ENCODE measurements at regions not wholly inside any gene's neighbourhood (a gene's known extent, or its start where the extent isn't known, plus 50 kb on each side); places are given as distances from the start of the nearest gene placed in this dataset.
"Not testable (repeated sequence)": the region's sequence is repeated elsewhere in the genome, so short reads cannot be mapped to it uniquely, and the experiment has no call there.

DNA sequence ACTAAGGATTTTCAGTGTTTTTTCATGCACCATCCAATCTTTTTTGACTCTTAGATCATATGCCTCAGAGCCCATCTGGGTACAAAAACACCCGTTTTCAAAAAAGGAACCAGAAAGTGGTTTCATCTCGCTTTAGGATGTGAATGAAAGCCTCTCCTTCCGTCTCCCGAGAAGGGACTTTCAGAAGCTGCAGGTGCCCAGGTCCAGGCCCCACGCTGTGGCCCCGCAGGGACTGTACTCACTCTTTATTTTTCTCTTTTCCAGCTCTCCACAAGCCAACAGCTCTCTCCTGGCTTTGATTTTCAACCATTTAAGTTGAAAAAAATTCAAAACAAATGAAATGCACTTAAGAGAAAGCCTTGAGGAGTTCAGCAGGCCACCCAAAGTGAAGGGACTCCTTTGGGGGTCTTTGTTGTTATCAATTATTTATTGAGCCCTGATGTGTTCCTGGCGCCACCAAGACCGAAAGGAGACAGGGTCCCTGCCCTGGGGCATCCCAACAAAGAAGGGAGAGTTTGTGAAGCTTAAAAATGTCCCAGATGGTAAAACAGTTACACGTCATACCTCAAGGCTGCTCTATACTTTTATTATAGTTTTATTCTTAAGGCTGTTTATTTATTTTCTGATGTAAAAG is 467.3 kb downstream of the PREX1 start:
- no peak for TF ChIP-seq EZH2phosphoT487 (IDR thresholded peaks at IDR 0.05; ENCODE audit: borderline replicate concordance)
- TF ChIP-seq, protein P1, sequence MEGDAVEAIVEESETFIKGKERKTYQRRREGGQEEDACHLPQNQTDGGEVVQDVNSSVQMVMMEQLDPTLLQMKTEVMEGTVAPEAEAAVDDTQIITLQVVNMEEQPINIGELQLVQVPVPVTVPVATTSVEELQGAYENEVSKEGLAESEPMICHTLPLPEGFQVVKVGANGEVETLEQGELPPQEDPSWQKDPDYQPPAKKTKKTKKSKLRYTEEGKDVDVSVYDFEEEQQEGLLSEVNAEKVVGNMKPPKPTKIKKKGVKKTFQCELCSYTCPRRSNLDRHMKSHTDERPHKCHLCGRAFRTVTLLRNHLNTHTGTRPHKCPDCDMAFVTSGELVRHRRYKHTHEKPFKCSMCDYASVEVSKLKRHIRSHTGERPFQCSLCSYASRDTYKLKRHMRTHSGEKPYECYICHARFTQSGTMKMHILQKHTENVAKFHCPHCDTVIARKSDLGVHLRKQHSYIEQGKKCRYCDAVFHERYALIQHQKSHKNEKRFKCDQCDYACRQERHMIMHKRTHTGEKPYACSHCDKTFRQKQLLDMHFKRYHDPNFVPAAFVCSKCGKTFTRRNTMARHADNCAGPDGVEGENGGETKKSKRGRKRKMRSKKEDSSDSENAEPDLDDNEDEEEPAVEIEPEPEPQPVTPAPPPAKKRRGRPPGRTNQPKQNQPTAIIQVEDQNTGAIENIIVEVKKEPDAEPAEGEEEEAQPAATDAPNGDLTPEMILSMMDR (conservative IDR thresholded peaks at IDR 0.05; ENCODE audit: low read length) = no peak
- H3K4me3 ChIP-seq (ENCODE audit: low read length, poor library complexity, severe bottlenecking) = no peak overlapping the region
- no peak overlapping the region for H2AFZ ChIP-seq (ENCODE audit: low read length)
- H3K9me2 ChIP-seq (replicated peaks; ENCODE audit: low read depth, low read length) = no peaks in the 10 kb centered on the region
- H3K9me3 ChIP-seq (ENCODE audit: insufficient read depth, low read depth, low read length) = no peaks in the 10 kb centered on the region; the same call in 1 of the 2 replicates
- H3K4me1 ChIP-seq (ENCODE audit: insufficient read depth, low read length, poor library complexity, severe bottlenecking) = no peaks in the 10 kb centered on the region
- H3F3A ChIP-seq (ENCODE audit: low read depth) = no peaks in the 10 kb centered on the region
- no peak overlapping the region for H3K4me2 ChIP-seq (ENCODE audit: low read depth, low read length, poor library complexity, severe bottlenecking)
- H4K20me1 ChIP-seq (ENCODE audit: insufficient read depth, low read length, poor library complexity, severe bottlenecking) = no peaks in the 10 kb centered on the region
- H3K27me3 ChIP-seq (ENCODE audit: insufficient read depth, low read length, poor library complexity, severe bottlenecking) = no peaks in the 10 kb centered on the region
- H3K79me2 ChIP-seq (ENCODE audit: insufficient read depth, low read length) = no peaks in the 10 kb centered on the region
- no peaks in the 10 kb centered on the region for H3K36me3 ChIP-seq (ENCODE audit: insufficient read depth, low read length)
- H3K9ac ChIP-seq (ENCODE audit: low read depth, low read length, poor library complexity, severe bottlenecking) = no peak overlapping the region

DNA sequence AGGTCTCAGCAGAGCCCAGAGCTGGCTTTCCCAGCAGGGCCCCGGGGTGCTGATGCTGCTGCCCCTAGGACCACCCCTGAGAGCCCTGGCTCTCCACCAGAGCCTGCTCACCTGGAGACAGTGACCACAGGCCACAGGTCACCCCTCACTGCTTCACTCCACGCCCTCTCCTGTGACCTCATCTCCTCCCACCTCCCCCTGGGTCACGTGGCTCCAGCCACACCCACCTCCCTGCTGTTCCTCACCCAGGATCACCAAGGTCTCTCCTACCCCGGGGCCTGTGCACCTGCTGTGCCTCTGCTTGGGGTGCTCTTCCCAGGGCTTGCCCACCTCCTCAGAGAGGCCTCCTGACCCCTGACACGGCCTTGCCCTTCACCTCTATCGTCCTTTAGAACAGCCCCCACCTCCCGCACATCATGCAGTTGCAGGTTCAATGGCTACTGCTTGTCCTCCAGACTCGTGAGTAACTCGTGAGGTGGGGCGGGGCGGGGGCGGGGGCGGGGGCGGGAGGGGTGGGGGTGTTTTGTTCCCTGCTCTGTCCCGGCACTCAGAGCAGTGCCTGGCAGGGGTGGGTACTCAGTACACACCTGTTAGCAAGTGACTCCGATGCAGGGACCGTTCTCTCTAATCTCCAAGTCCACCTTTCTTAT is 468.0 kb downstream of the PREX1 start:
- Histone ChIP-seq H3K4me2 (ENCODE audit: low read depth, low read length, poor library complexity, severe bottlenecking) (no peak overlapping the region), H3K4me3 (ENCODE audit: low read length, poor library complexity, severe bottlenecking) (no peak overlapping the region), H3F3A (ENCODE audit: low read depth) (no peaks in the 10 kb centered on the region), H3K9ac (ENCODE audit: low read depth, low read length, poor library complexity, severe bottlenecking) (no peak overlapping the region), H2AFZ (ENCODE audit: low read length) (no peak overlapping the region), H3K79me2 (ENCODE audit: insufficient read depth, low read length) (no peaks in the 10 kb centered on the region), H3K36me3 (ENCODE audit: insufficient read depth, low read length) (no peaks in the 10 kb centered on the region), H3K9me3 (ENCODE audit: insufficient read depth, low read depth, low read length) (no peaks in the 10 kb centered on the region; the same call in 1 of the 2 replicates), H3K9me2 (replicated peaks; ENCODE audit: low read depth, low read length) (no peaks in the 10 kb centered on the region), H3K27me3 (ENCODE audit: insufficient read depth, low read length, poor library complexity, severe bottlenecking) (no peaks in the 10 kb centered on the region), H3K4me1 (ENCODE audit: insufficient read depth, low read length, poor library complexity, severe bottlenecking) (no peaks in the 10 kb centered on the region), H4K20me1 (ENCODE audit: insufficient read depth, low read length, poor library complexity, severe bottlenecking) (no peaks in the 10 kb centered on the region)
- no peak for TF ChIP-seq EZH2phosphoT487 (IDR thresholded peaks at IDR 0.05; ENCODE audit: borderline replicate concordance)
- TF ChIP-seq, protein P1 (conservative IDR thresholded peaks at IDR 0.05; ENCODE audit: low read length) = no peak

DNA sequence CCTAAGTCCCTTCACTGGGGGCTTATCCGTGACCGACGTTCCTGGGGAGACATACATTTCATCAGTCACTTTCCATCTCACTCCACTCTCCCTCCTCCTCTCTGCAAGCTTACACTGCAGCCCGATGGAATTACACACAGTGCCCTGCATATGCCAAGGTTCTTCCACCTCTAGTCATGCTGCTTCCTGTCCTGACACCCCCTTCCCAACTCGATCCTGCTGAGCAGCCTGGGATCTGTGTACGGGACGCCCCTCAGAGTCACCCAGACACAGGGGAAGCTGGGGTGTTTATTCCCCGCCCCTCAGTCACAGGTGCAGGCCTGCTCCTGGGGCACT is 468.8 kb downstream of the PREX1 start:
- H3K27me3 ChIP-seq (ENCODE audit: insufficient read depth, low read length, poor library complexity, severe bottlenecking); H3K79me2 ChIP-seq (ENCODE audit: insufficient read depth, low read length); H3K9me3 ChIP-seq (ENCODE audit: insufficient read depth, low read depth, low read length); H4K20me1 ChIP-seq (ENCODE audit: insufficient read depth, low read length, poor library complexity, severe bottlenecking); H3K4me2 ChIP-seq (ENCODE audit: low read depth, low read length, poor library complexity, severe bottlenecking); H3K4me1 ChIP-seq (ENCODE audit: insufficient read depth, low read length, poor library complexity, severe bottlenecking); H3F3A ChIP-seq (ENCODE audit: low read depth); H3K9me2 ChIP-seq (replicated peaks; ENCODE audit: low read depth, low read length); H3K4me3 ChIP-seq (ENCODE audit: low read length, poor library complexity, severe bottlenecking); H3K9ac ChIP-seq (ENCODE audit: low read depth, low read length, poor library complexity, severe bottlenecking); H3K36me3 ChIP-seq (ENCODE audit: insufficient read depth, low read length); H2AFZ ChIP-seq (ENCODE audit: low read length): not testable (repeated sequence)
